SIG-M5 treated with dmso at 0.1 percent for 504 hours (cell line): ENCODE measurements at regions not wholly inside any gene's neighbourhood (a gene's known extent, or its start where the extent isn't known, plus 50 kb on each side); places are given as distances from the start of the nearest gene placed in this dataset.

Experiments used
- DNase-seq: peaks from one replicate; lab custom pipeline; 2025; ENCODE audit not compliant: unreplicated experiment; lab: John Stamatoyannopoulos, UW

DNA sequence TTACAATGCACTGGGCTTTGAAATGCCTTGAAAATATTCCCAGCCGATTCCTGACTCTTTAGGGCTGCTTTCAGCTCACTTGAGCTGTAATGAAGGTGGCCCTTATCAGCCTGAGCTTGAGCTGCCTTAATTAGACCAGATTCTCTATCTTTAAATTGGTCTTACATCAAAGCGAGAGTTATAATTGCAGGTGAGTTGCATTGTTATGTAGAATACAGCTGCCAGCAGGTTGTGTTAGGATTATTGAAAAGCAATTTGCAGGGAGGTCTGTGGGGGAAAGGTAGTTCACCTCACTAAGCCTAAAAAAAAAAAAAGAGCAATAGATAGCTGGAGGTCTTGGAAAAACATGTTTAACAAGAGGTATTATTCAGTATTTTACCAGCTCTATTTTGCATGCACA lies 142.2 kb upstream of the HABP2 start:
- DNase-seq = no peak

DNA sequence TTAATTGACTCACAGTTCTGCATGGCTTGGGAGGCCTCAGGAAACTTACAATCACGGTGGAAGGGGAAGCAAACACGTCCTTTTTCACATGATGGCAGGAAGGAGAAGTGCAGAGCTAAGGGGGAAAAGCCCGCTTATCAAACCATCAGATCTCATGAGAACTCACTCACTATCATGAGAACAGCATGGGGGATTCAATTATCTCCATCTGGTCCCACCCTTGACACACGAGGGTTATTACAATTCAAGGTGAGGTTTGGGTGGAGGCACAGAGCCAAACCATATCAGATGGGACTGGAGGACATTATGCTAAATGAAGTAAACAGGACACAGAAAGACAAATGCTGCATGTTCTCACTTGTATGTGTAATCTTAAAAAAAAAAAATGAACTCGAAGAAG lies 141.4 kb upstream of the HABP2 start:
- no peak for DNase-seq

- no peak for DNase-seq
Observed at GRCh38 chr10:113412161-113412560, 140.7 kb upstream of the HABP2 start.

GRCh38 chr10:113414543-113414942 lies 138.3 kb upstream of the HABP2 start:
- DNase-seq = no peak

- no peak for DNase-seq
Observed at GRCh38 chr10:113415246-113415645, 137.6 kb upstream of the HABP2 start.

- no peak for DNase-seq
Observed at GRCh38 chr10:113420057-113420732, 132.7 kb upstream of the HABP2 start.

GRCh38 chr10:113420733-113421675 lies 131.8 kb upstream of the HABP2 start:
- no peak for DNase-seq

DNA sequence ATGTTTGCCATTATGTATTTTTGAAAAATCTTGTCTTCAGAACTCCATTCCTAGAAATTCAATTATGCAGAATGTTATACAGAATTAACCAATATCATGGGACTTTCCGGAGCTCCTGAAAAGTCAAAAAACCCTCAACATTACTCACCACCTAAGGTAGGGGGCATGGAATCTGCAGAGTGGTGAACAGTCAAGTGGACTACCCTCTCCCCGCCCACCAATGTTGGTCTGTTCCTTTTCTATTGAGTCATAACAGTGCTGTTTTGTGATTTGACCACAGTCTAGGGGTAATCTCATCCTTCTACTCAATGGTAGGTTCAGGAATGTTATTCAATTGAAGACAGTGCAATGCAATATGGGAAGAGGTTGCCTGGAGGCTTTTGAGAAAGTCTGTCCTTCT lies 130.5 kb upstream of the HABP2 start:
- DNase-seq = no peak

DNA sequence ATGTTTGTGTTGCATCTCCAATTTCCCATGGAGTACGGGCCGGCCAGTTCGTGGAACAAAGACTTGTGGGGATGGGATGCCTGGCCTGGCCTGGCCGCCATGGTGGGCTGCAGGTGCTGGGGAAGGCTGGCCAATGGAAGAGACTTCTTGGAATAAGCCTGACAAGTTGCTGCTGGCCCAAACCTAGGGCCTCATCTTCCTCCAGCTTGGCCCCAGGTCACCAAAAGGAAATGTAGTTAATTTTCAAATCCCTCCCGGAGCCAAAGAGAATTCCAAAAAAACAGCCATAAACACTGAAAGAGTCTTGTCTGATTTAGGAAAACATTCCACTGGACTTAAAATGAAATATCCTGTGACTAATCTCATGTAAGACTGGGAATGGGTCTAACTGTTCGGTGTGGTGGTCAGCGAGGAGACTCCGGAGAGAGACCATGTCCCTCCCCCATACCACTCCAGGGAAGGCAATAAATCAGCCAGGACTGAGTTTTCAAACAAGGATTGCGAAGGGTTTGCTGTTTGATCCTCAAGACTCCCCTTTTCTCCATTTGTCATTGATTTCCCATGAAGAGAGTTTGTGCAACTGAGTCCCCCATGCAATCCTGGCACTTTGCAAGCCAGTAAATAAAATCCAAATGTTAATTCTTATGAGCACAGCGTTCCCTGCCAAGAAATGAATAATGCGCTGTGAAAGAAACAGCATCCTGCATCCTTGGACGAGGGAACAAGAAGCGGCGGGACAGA lies 128.7 kb upstream of the HABP2 start:
- DNase-seq = no peak

- DNase-seq = no peak
Observed at GRCh38 chr10:113425008-113425407, 127.8 kb upstream of the HABP2 start.

- no peak for DNase-seq
Observed at GRCh38 chr10:113425541-113425951, 127.3 kb upstream of the HABP2 start.

DNA sequence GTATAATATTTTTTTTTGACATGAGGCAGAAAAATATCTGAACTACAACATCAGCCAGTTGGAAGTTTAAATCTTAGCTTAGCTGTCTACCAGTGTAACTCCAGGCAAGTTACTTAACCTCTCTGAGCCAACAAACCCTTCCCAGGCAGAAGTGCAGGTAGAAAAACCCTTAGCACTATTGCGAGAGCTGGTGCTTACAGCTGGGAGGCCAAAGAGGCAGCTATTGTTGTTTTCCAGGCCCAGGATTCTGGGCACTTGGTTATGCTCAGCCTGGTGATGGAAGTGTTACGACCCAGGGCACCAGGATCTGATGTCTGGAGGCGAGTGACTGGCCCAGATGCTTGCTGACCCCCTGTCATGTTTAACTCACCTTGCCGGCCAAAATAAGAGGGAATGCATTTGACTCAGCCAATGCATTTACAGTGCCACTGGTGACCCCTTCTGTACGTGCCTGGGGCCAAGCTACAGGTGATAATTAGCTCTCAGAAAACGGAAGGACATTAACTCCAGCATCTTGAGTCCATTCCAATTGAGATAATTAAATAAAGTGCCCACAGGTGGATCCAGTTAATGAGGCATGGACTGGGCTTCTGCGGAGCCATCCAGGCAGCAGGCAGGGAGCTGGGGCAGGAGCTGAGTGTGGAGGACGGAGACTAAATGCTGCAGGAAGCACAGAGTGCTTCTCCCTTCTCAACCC lies 126.5 kb upstream of the HABP2 start:
- DNase-seq = no peak

GRCh38 chr10:113427236-113427735 lies 125.6 kb upstream of the HABP2 start:
- no peak for DNase-seq

- no peak for DNase-seq
Observed at GRCh38 chr10:113427811-113428558, 124.9 kb upstream of the HABP2 start.

- DNase-seq = no peak
Observed at GRCh38 chr10:113430634-113431397, 122.0 kb upstream of the HABP2 start.

DNA sequence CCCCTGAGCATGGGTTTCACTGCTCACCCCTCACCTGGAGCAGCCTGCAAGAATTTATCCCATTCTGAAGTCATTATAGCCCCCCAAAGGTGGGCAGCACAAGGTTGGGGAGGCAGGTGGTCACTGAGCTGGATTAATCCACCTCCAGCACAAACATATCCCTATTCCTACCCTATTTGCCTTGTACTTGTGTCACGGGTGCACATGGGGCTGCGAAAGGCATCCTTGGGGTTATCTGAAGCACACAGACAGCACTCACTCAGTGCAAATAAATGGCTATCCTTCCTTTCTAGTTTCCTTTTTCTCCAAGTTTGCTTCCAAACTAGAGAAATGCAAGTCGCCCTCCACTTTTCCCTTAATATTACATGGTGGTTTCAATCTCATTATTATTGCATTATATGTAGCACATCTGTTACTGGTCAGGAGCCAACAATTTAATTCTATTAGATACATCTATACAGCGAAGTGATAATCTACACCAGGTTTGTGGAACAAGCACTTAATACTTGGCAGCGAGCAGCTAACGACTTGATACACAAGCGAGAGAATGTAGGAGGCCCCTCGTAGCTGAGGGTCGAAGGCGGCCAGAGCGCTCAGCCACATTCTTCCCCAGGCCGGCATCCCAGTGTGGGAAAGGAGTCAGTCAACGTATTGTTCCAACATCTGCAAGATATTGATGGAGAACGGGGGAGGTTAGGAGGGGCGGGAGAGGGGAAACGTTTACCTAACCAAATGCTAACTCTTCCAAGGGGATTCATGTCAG lies 121.3 kb upstream of the HABP2 start:
- DNase-seq = no peak

- DNase-seq = no peak
Observed at GRCh38 chr10:113433711-113434110, 119.1 kb upstream of the HABP2 start.

DNA sequence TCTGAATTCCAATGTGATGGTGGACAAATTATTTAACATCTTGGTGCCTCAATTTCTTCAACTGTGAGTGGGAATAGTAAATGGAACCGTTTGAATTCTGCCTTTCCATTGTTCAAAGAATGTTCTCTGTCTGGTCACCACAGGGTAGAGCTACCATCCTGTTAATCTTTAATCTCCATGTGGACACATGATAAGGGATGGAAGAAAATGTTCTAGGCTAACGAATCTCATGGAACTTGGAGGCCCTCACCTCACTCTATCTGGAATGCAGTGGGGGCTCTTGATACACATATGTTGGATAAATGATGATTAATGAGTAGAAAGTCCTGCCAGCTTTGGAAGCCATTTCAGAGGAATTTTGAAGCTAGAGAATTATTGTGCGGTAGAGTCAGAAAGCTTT lies 118.5 kb upstream of the HABP2 start:
- no peak for DNase-seq

GRCh38 chr10:113434950-113435349 lies 117.9 kb upstream of the HABP2 start:
- DNase-seq = no peak
